GM21526 (cell line): ENCODE measurements at regions not wholly inside any gene's neighbourhood (a gene's known extent, or its start where the extent isn't known, plus 50 kb on each side); places are given as distances from the start of the nearest gene placed in this dataset.
"Not testable (repeated sequence)": the region's sequence is repeated elsewhere in the genome, so short reads cannot be mapped to it uniquely, and the experiment has no call there.

Source experiments
- ATAC-seq: cut with Tn5 transposase; IDR thresholded peaks from one replicate; pipeline ENCODE4 v1.9.1; 2021; ENCODE audit warnings: moderate library complexity; ENCODE audit not compliant: unreplicated experiment, low FRiP score

DNA sequence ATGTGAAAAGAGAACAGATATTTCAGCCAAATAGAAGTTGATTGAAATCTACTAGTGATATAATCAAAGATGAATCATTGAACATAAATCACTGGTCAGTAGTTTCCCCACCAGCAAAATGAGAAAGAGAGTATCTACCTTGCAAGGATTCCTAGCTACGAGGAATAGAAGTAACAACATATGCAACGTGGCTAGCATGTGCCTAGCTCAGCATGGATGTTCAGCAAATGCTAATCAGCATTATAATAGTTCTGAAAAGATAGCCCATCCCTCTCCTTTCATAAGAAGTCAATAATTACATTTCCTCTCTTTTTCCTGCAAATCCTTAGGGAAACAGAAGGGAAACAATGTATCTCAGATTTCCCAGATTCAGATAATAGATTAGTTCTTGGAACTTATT lies 417.2 kb downstream of the SATB2 start:
- no peak for ATAC-seq

GRCh38 chr2:199033761-199034160 lies 424.0 kb downstream of the SATB2 start:
- not testable (repeated sequence) for ATAC-seq

DNA sequence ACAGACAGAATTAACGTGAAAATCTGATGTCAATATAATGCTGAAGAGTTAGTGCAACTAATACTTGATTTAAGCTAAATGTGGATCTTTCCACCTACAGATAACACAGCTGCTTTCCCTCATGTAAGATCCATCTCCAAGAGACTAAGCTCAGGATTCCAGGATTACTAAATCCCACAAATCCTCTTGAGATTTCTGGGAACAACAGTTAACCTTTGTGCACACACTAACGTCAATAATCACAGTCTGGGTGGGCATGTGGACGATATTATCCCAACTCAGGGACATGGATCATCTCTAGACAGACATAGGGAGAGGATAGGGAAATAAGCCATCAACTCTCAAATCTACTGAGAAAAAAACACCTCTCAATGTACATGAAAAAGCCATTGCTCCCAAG lies 432.6 kb downstream of the SATB2 start:
- no peak for ATAC-seq

DNA sequence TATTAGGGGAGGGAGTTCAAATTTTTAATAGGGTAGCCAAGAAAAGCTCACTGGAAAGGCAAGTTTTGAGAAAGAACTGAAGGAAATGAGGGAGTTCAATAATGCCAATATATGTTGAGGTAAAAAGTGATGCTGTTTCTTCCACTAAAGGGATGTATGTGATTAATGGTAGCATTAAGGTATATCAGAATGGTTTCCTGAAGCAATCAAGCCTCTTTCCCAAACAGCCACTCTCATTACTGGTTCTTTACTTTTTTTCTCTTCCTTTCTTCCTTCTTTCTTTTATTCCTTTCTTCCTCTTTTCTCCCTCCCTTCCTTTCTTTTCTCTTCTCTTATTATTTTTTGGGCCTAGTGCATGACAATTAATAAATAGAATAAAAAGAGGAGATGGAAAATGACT lies 433.5 kb downstream of the SATB2 start:
- ATAC-seq: no peak

DNA sequence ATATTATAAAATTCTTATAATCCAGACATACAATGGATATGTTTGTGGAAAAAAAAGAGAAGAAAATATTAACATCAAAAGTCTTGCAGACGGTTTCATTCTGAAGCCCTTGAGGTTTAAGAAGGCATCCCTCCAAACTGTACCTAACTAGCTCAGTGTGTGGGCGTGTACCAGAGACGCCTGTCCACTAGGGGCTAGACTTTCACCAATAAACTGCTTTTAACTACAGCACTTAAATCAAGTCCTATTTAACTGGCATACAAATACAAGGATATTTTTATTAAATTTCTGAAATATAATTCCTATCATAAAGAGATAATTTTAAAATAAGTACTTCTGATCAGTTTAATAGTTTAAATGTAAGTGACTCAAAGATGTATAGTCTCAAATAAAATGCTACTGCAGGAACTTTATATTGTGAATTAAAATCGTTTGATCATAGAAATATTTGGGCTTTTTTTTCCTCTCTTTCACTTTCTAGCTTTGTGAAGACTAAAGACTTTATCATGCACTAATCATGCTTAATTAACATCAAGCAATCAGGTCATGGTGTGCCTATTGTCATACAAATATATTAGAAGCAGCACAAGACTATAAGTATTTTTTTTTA lies 437.7 kb downstream of the SATB2 start:
- ATAC-seq: no peak

- no peak for ATAC-seq
Measured at GRCh38 chr2:199018826-199019225, 438.9 kb downstream of the SATB2 start.

DNA sequence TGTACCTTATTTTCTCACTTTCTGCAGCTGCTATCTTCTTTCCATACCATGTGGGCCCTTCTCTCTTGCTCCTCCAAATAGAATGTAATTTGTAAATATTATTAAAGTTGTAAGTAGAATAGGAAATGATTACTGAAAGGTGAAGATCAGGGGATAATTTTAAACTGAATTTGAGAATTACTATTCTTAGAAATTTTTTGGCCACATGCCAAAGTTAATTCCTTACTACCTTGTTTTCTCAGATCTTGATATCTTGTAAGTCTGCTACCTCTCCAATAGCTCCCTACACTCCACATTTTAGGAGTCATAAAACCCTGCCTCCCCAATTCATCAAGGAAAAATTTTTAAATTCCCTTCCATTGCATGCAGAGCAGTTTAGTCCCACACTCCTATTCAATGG lies 442.7 kb downstream of the SATB2 start:
- no peak for ATAC-seq

- no peak for ATAC-seq
Measured at GRCh38 chr2:199014226-199014625, 443.5 kb downstream of the SATB2 start.

DNA sequence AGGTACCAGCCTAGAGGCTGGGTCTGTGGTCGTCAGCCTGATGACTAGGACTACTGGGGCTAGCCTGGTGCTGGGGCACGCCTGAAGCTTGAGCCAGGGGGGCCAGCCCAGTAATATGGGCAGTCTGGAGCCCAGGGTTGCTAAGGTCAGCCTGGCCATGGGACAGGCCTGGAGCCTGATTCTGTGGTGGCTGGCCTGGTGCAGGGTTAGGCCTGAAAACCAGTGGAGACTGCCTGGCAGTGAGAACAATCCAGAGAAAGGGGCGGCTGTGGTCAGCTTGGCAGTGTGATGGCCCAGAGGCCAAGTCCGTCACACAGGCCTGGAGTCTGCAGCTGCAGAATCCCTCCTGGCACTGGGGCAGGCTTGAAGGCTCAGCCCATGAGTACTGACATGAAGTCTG lies 445.8 kb downstream of the SATB2 start:
- ATAC-seq: no peak

- no peak for ATAC-seq
Measured at GRCh38 chr2:198994678-198995077, 463.1 kb downstream of the SATB2 start.

DNA sequence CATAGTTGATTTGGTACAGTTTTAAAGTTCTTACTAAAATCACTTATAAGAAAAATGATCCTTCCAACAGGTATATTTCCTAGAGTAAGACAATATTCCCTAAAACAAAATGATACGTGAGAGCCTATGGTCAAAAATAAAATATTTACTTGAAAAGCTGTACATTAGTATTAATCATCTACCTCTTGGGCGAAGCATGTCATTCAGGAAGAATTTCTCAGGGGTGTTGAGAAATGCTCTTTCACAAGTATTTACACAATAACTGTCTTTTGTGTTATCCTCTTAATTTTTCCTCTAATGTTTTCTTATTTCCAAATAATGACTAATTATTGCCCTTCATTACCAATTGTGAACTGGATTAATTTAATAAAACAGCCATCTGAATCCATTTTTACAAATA lies 466.3 kb downstream of the SATB2 start:
- no peak for ATAC-seq

DNA sequence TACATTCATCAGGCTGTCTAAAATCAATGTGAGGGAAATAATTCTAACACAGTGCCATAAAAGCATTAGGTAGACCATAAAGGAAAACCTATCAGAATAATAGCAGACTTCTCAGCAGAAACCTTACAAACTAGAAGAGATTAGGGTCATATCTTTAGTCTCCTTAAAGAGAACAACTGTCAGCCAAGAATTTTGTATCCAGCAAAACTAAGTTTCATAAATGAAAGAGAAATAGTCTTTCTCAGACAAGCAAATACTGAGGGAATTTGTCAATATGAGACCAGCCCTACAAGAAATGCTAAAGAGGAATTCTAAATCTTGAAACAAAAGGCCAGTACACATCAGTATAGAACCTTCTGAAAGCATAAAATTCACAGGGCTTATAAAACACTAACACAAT lies 482.0 kb downstream of the SATB2 start:
- ATAC-seq: no peak

DNA sequence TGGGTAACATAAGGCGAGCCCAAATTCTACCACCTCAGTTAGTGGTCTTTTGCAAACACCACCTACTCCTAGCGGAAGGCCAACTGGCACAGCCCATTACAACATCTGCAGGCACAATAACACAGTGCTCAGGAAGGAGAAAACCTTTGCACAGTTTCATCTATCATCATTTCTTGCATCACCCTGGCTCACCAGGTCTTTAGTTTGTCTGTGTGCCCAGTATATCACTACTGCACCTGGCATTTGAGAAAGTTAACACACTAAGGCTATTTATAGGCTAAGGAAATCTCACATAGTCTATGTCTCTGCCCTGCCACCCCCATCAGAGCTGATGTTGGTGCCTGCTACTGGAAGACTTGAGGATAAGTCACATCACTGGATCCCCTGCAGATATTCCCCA lies 484.0 kb downstream of the SATB2 start:
- no peak for ATAC-seq

GRCh38 chr2:198973181-198973580 lies 484.6 kb downstream of the SATB2 start:
- ATAC-seq: no peak

- no peak for ATAC-seq
Measured at GRCh38 chr2:198968545-198968944, 489.2 kb downstream of the SATB2 start.

DNA sequence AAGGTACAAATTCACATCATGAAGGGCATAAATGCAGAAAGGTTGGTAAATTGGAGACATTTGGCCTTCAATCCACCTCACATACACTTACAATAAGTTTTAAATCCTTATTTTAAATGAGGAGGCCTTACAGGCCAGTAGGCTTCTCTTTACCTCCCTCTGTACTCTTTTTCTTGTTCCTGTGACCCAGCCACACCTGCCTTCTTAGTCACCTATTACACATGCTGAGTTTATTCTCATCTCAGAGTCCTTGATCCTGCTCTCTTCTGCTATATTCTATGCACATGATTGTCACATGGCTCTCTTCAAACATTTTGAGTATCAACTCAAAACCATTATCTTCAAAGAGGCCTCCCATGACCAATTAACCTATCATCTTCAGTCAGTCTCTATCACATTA lies 491.5 kb downstream of the SATB2 start:
- ATAC-seq: no peak

GRCh38 chr2:198961547-198961946 lies 496.2 kb downstream of the SATB2 start:
- ATAC-seq: no peak

DNA sequence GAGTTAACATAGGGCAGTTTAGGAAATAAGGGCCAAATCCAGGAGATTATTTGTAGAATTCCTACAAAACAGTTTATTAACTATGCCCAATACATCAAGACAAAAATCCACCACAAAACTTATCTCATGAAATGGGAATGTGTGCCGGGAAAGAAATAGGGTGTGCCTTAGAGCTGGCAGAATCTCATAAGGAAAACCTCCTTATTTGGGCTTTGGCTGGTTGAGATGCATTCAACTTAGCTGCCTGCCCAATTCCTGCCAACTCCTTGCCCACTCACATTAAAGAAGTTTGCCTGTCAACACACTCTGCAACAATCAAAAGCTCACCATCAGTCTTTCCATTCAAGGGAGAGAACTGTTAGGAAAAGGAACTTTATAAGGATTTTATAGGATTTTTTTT lies 500.6 kb downstream of the SATB2 start:
- no peak for ATAC-seq

DNA sequence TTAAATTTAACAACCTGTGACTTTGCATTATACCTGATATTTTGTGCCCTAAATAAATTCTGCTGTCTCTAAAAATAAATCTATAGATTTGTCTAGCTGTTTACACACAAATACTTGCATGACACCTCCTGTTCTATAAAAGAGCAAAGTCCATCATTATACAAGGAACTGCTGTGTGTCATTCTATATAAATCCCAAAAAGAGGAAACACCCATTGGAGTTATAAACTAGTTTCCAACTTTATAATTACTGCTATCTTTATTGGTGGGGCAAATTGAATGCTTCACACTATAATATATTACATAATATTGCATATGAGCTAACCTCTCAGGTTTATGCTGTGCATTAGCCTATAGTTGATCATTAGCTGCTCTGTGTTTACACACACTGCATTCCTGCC lies 504.4 kb downstream of the SATB2 start:
- no peak for ATAC-seq

DNA sequence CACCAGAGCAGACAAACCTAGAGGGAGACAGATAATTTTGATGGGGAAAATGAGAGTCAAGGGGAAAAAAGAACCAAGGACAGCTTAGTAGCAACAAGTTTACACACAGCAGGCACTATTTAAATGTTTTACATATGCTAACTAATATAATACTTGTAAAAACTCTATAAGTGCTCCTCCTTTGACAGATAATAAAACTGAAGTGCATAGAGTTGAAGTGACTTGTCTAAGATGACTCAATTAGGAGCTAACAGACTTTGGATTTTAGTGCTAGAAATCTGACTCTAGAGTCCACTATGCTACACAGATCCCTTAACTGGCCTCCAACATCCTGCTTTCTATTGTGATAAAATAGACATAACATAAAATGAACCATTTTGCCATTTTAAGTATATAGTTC lies 506.9 kb downstream of the SATB2 start:
- ATAC-seq: no peak

DNA sequence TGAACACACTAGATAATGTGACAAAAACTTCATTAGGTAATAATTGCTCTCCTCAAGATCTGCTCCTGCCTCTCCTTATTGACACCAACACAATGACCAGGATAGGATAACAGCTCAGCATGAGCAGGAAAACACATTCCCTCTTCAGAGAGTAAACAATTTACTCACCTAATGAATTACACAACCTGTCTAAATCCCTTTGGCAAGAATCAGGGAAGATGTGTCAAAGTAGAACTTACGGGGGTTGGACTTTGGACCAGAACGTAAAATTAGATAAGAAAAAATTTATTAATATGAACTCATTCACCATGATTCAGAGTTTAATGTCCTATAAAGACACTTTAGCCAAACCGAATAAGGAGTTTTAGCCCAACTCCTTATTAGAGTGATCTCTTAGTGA lies 512.2 kb downstream of the SATB2 start:
- no peak for ATAC-seq

DNA sequence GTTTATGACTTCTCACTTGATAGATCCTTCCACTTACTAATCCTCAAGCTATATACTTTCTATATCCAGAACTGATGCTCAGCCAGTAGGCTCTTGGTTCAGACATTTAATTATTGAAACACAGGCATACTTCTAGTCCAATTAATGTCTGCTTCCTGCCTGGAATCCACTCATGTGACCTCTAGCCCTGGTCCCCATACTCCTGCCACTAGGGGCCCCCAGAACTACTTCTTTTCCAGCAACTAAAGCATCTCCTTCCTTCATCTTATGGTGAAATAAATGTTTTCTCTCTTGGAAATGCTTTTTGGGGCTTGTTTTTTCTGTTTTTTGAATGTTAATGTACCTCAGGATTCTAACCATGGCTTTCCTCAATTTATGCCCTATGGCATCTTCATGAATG lies 527.6 kb downstream of the SATB2 start:
- ATAC-seq: no peak

DNA sequence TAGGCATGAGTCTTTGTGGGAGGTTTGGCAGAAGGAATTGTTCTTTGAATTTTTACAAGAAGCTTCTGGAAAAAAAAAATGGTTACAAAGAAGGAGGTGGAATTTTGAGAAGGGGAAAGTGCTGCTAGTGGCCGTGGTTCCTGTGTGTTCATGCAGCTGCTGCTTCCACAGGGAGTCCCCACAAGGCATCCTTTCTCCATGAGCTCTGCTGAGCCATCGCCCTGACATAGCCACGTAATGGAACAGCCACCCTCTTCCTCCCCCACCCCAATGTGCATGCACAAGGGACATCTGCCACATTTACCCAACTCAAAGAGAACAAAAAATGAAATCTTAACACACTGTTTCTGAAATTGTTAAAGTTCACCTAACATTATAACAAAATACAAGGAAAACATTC lies 529.7 kb downstream of the SATB2 start:
- no peak for ATAC-seq
